ENCODE measurements at regions not wholly inside any gene's neighbourhood (a gene's known extent, or its start where the extent isn't known, plus 50 kb on each side); places are given as distances from the start of the nearest gene placed in this dataset.

- 55 to 58% methylated on average over 1 of the region's 1 CpG for WGBS, 2 donors
- Histone ChIP-seq H3K9me3 (no peaks in the 10 kb centered on the region), H3K36me3 (replicated peaks in 1 of 2; ENCODE audit: insufficient read depth in 1 of 2, low read depth in 2 of 2) (no peaks in the 10 kb centered on the region), H3K4me1 (no peaks in the 10 kb centered on the region), H3K27me3 (no peaks in the 10 kb centered on the region), H3K27ac (no peak overlapping the region), H3K4me3 (no peak overlapping the region)
- intact Hi-C loops (cut with DNase I): no loop called here
- no peak for DNase-seq
- TF ChIP-seq CTCF (IDR thresholded peaks at IDR 0.05): no peak
- TF ChIP-seq POLR2A (IDR thresholded peaks at IDR 0.05): no peak
- ATAC-seq: no peak
Observed at GRCh38 chr16:60510208-60510607, 1526.0 kb downstream of the CDH8 start.

DNA sequence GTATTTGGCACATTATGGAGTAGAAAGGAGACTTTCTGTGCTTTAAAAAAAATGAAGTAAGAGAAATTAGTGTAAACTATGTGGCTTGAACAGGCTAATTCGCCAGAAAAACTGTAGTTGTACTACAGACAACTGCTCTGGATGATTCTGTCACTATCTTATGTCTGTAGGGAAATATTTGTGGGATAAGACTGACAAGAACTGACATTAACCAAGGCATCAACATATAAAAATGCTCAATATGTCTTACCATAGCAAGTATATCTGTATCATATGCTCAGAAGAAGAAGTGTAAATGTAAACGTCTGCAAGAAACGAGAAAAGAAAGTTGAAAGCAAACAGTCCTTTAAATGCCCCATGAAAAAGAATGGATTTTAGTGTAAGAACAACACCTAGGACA lies 1545.0 kb downstream of the CDH8 start:
- WGBS, 2 donors: 39% methylated on average over 3 of the region's 3 CpGs

DNA sequence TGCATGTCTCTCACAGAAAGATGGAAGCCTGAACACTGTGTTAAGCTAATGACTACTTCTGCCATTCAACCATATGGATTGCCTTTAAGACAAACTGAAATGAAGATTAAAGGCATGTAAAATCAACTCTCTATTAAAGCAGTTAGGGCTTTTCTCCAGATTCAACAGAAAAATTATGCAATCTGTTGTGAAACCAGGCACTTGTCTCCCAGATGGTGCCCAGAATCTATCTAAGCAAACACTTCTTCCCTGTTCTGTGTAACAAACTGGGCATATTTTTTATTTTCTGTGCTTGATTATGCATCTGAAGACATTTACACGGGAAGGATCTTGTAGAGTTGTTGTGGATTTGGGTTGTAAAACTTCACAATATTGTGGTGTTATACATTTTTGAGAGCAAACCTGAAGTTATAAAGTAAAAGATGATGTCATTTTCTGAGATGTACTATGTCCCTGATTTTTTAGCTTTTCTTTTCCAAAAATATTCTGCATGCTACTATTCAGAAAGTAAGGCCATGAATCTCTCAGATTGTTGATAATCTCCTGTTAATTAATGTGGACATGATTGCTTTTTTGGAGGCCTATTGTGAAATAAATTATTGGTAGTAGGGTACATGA lies 1550.3 kb downstream of the CDH8 start:
- intact Hi-C loops (cut with DNase I): no loop called here
- DNase-seq (no peak), ATAC-seq (no peak)
- TF ChIP-seq CTCF (IDR thresholded peaks at IDR 0.05) (no peak), POLR2A (IDR thresholded peaks at IDR 0.05) (no peak)
- H3K4me3 ChIP-seq: no peak overlapping the region
- no peak overlapping the region for H3K27ac ChIP-seq
- no peaks in the 10 kb centered on the region for H3K4me1 ChIP-seq
- no peaks in the 10 kb centered on the region for H3K36me3 ChIP-seq (replicated peaks in 1 of 2; ENCODE audit: insufficient read depth in 1 of 2, low read depth in 2 of 2)
- WGBS, 2 donors: 41 to 44% methylated on average over 1 of the region's 1 CpG
- H3K27me3 ChIP-seq: no peaks in the 10 kb centered on the region
- no peaks in the 10 kb centered on the region for H3K9me3 ChIP-seq

More for the DNA sequence above, 1545.0 kb downstream of the CDH8 start:
- H3K4me1 ChIP-seq: no peaks in the 10 kb centered on the region
- DNase-seq (no peak), ATAC-seq (no peak)
- intact Hi-C loops (cut with DNase I): no loop called here
- no peaks in the 10 kb centered on the region for H3K9me3 ChIP-seq
- H3K27ac ChIP-seq: no peak overlapping the region
- no peaks in the 10 kb centered on the region for H3K27me3 ChIP-seq
- TF ChIP-seq CTCF (IDR thresholded peaks at IDR 0.05) (no peak), POLR2A (IDR thresholded peaks at IDR 0.05) (no peak)
- H3K4me3 ChIP-seq: no peak overlapping the region
- no peaks in the 10 kb centered on the region for H3K36me3 ChIP-seq (replicated peaks in 1 of 2; ENCODE audit: insufficient read depth in 1 of 2, low read depth in 2 of 2)

DNA sequence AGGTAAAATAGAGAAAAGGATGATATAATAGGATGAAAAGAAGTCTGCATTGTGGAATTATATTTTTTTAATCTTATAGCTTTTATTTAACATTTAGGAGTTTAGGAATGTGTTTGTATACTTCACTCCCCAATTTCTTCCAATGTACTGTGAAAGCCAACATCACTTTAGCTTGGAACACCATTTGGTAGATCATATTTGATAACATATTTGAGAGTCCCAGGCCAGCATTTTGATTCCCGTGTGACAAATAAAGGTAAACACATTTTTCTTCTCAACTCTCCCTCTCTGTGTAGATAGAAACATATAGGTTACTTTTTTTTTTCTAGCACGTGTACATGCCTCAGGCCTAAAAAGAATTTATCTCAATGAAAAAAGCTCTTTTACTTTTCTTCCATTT lies 1551.3 kb downstream of the CDH8 start:
- intact Hi-C loops (cut with DNase I): no loop called here
- DNase-seq: no peak
- Histone ChIP-seq H3K36me3 (replicated peaks in 1 of 2; ENCODE audit: insufficient read depth in 1 of 2, low read depth in 2 of 2) (no peaks in the 10 kb centered on the region), H3K4me1 (no peaks in the 10 kb centered on the region), H3K9me3 (no peaks in the 10 kb centered on the region), H3K4me3 (no peak overlapping the region), H3K27me3 (no peaks in the 10 kb centered on the region), H3K27ac (no peak overlapping the region)
- TF ChIP-seq POLR2A (IDR thresholded peaks at IDR 0.05): no peak
- TF ChIP-seq CTCF (IDR thresholded peaks at IDR 0.05): no peak
- no peak for ATAC-seq
- WGBS, 2 donors: 35 to 36% methylated on average over 2 of the region's 2 CpGs

DNA sequence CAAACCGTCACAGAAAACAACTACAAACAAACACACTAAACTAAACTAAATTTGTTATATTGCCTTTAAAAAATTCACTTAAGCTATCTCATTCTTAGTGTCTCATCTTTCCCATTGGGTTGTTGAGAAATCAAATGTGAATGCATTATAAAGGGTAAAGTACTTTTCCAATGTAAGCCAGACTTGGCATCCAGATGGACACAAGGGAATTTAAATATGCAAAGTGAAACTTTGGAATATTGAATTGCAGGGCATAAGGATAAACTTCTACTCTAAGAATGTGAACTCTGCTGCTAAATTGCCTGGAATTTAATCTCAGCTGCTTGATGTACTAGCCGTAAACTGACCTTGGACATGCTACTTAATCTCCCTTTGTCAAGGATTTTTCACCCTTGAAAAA lies 1554.6 kb downstream of the CDH8 start:
- Histone ChIP-seq H3K27me3 (no peaks in the 10 kb centered on the region), H3K36me3 (replicated peaks in 1 of 2; ENCODE audit: insufficient read depth in 1 of 2, low read depth in 2 of 2) (no peaks in the 10 kb centered on the region), H3K9me3 (no peaks in the 10 kb centered on the region), H3K4me1 (no peaks in the 10 kb centered on the region), H3K4me3 (no peak overlapping the region), H3K27ac (no peak overlapping the region)
- intact Hi-C loops (cut with DNase I): no loop called here
- 31 to 33% methylated on average over 2 of the region's 2 CpGs for WGBS, 2 donors
- ATAC-seq (no peak), DNase-seq (no peak)
- TF ChIP-seq CTCF (IDR thresholded peaks at IDR 0.05) (no peak), POLR2A (IDR thresholded peaks at IDR 0.05) (no peak)
